ENCODE measurements at regions not wholly inside any gene's neighbourhood (a gene's known extent, or its start where the extent isn't known, plus 50 kb on each side); places are given as distances from the start of the nearest gene placed in this dataset.

GRCh38 chr4:81989202-81989601 lies 384.6 kb downstream of the HNRNPD start:
- H3K9ac ChIP-seq (ENCODE audit: low read length): no peak overlapping the region
- H3K27me3 ChIP-seq (ENCODE audit: insufficient read depth, low read length): no peaks in the 10 kb centered on the region; the same call in 1 of the 2 replicates
- H2AFZ ChIP-seq (ENCODE audit: low read length): no peak overlapping the region
- H3K4me1 ChIP-seq (ENCODE audit: insufficient read depth, low read length, severe bottlenecking): no peaks in the 10 kb centered on the region
- H3K4me2 ChIP-seq (ENCODE audit: low read length): no peak overlapping the region
- no peak for TF ChIP-seq EZH2 (IDR thresholded peaks at IDR 0.05; ENCODE audit: borderline replicate concordance, low read length)
- TF ChIP-seq CTCF (IDR thresholded peaks at IDR 0.05; ENCODE audit: low read length): no peak
- no peak overlapping the region for H3K27ac ChIP-seq (ENCODE audit: low read depth, low read length, poor library complexity, severe bottlenecking)
- no peaks in the 10 kb centered on the region for H3F3A ChIP-seq (ENCODE audit: insufficient read depth, low read length)
- no peaks in the 10 kb centered on the region for H3K9me2 ChIP-seq (ENCODE audit: low read depth, low read length)
- H3K79me2 ChIP-seq (ENCODE audit: insufficient read depth, low read length): no peaks in the 10 kb centered on the region
- H3K9me3 ChIP-seq (ENCODE audit: low read length): no peaks in the 10 kb centered on the region
- no peaks in the 10 kb centered on the region for H3K36me3 ChIP-seq (ENCODE audit: insufficient read depth, low read length)
- no peak overlapping the region for H3K4me3 ChIP-seq (ENCODE audit: low read depth, low read length, poor library complexity, severe bottlenecking)
- no peaks in the 10 kb centered on the region for H4K20me1 ChIP-seq (ENCODE audit: insufficient read depth, low read length)

- no peak overlapping the region for H3K4me2 ChIP-seq (ENCODE audit: low read length)
- no peak overlapping the region for H3K27ac ChIP-seq (ENCODE audit: low read depth, low read length, poor library complexity, severe bottlenecking)
- H3K9ac ChIP-seq (ENCODE audit: low read length): no peak overlapping the region
- no peaks in the 10 kb centered on the region for H3K79me2 ChIP-seq (ENCODE audit: insufficient read depth, low read length)
- H3K4me3 ChIP-seq (ENCODE audit: low read depth, low read length, poor library complexity, severe bottlenecking): no peak overlapping the region
- no peaks in the 10 kb centered on the region for H3F3A ChIP-seq (ENCODE audit: insufficient read depth, low read length)
- H3K9me3 ChIP-seq (ENCODE audit: low read length): no peaks in the 10 kb centered on the region
- no peaks in the 10 kb centered on the region for H3K36me3 ChIP-seq (ENCODE audit: insufficient read depth, low read length)
- no peaks in the 10 kb centered on the region for H3K9me2 ChIP-seq (ENCODE audit: low read depth, low read length)
- no peaks in the 10 kb centered on the region for H3K4me1 ChIP-seq (ENCODE audit: insufficient read depth, low read length, severe bottlenecking)
- TF ChIP-seq CTCF (IDR thresholded peaks at IDR 0.05; ENCODE audit: low read length) (no peak), EZH2 (IDR thresholded peaks at IDR 0.05; ENCODE audit: borderline replicate concordance, low read length) (no peak)
- H2AFZ ChIP-seq (ENCODE audit: low read length): no peak overlapping the region
- no peaks in the 10 kb centered on the region for H4K20me1 ChIP-seq (ENCODE audit: insufficient read depth, low read length)
- H3K27me3 ChIP-seq (ENCODE audit: insufficient read depth, low read length): no peaks in the 10 kb centered on the region; the same call in 1 of the 2 replicates
Observed at GRCh38 chr4:81988178-81988577, 385.6 kb downstream of the HNRNPD start.

- no peaks in the 10 kb centered on the region for H3K79me2 ChIP-seq (ENCODE audit: insufficient read depth, low read length)
- no peaks in the 10 kb centered on the region for H3K9me2 ChIP-seq (ENCODE audit: low read depth, low read length)
- H3K9ac ChIP-seq (ENCODE audit: low read length): no peak overlapping the region
- no peak overlapping the region for H3K4me3 ChIP-seq (ENCODE audit: low read depth, low read length, poor library complexity, severe bottlenecking)
- H3K9me3 ChIP-seq (ENCODE audit: low read length): no peaks in the 10 kb centered on the region
- TF ChIP-seq CTCF (IDR thresholded peaks at IDR 0.05; ENCODE audit: low read length) (no peak), EZH2 (IDR thresholded peaks at IDR 0.05; ENCODE audit: borderline replicate concordance, low read length) (no peak)
- no peak overlapping the region for H3K4me2 ChIP-seq (ENCODE audit: low read length)
- H3K36me3 ChIP-seq (ENCODE audit: insufficient read depth, low read length): no peaks in the 10 kb centered on the region
- no peaks in the 10 kb centered on the region for H3F3A ChIP-seq (ENCODE audit: insufficient read depth, low read length)
- H4K20me1 ChIP-seq (ENCODE audit: insufficient read depth, low read length): no peaks in the 10 kb centered on the region
- no peak overlapping the region for H2AFZ ChIP-seq (ENCODE audit: low read length)
- H3K4me1 ChIP-seq (ENCODE audit: insufficient read depth, low read length, severe bottlenecking): no peaks in the 10 kb centered on the region
- H3K27me3 ChIP-seq (ENCODE audit: insufficient read depth, low read length): no peaks in the 10 kb centered on the region; the same call in 1 of the 2 replicates
- no peak overlapping the region for H3K27ac ChIP-seq (ENCODE audit: low read depth, low read length, poor library complexity, severe bottlenecking)
Observed at GRCh38 chr4:81984746-81985145, 389.0 kb downstream of the HNRNPD start.

All from OCI-LY1 (cell line).